SK-N-SH (cell line): ENCODE measurements at regions not wholly inside any gene's neighbourhood (a gene's known extent, or its start where the extent isn't known, plus 50 kb on each side); places are given as distances from the start of the nearest gene placed in this dataset.

Experiments used
- CTCF ChIA-PET: fragments of 300-600, 350-600 bp; formaldehyde crosslinking; extraction: SDS; loops from one replicate; lab custom pipeline; 2021; lab: Yijun Ruan, JAX
- POLR2A ChIA-PET: fragments of 350-600 bp; sonication (Branson Sonifier 250); formaldehyde crosslinking; extraction: SDS; loops from one replicate; lab custom pipeline; 2020; ENCODE audit warnings: antibody characterized with exemption, inconsistent platforms; lab: Yijun Ruan, JAX
- DNase-seq: peaks from one replicate; pipeline ENCODE4 v3.0.0; 2012
- H2AFZ ChIP-seq: fragments of 200-600 bp; sonication (generic); 2 replicates; pipeline ENCODE4 v1.8.1; 2016; ENCODE audit warnings: antibody characterized with exemption, mild to moderate bottlenecking, low read depth
- H3F3A ChIP-seq: fragments of 200-600 bp; sonication (generic); replicated peaks from 2 replicates; pipeline ENCODE3; 2016; ENCODE audit warnings: antibody characterized with exemption, mild to moderate bottlenecking; ENCODE audit not compliant: insufficient read depth
- H3K27ac ChIP-seq, 2 experiments: fragments of 200-500 bp in 1 of 2; fragments of 200-600 bp in 1 of 2; sonication (Bioruptor generic) in 1 of 2; sonication (generic), shearing (Covaris generic) in 1 of 2; 2 replicates each; pipeline versions ENCODE4 v1.5.1 to v1.6.1; 2014 to 2016; ENCODE audit warnings: low read depth in 2 of 2, inconsistent platforms in 1 of 2, low read length in 1 of 2, mild to moderate bottlenecking in 1 of 2, mixed read lengths in 1 of 2
- H3K27me3 ChIP-seq: fragments of 200-600 bp; sonication (generic), shearing (Covaris generic); 2 replicates; pipeline ENCODE4 v1.6.1; 2016; ENCODE audit warnings: mixed run types; ENCODE audit not compliant: insufficient read depth
- H3K36me3 ChIP-seq, 2 experiments: fragments of 200-500 bp in 1 of 2; fragments of 200-600 bp in 1 of 2; sonication (Bioruptor generic) in 1 of 2; sonication (generic) in 1 of 2; replicated peaks in 1 of 2; 2 replicates each; pipeline versions ENCODE3 to v1.5.1; 2014 to 2016; ENCODE audit warnings: low read length in 1 of 2, mild to moderate bottlenecking in 1 of 2; ENCODE audit not compliant: insufficient read depth in 2 of 2, control insufficient read depth in 1 of 2
- H3K4me1 ChIP-seq, 2 experiments: fragments of 200-500 bp in 1 of 2; fragments of 200-600 bp in 1 of 2; sonication (Bioruptor generic) in 1 of 2; sonication (generic), shearing (Covaris generic) in 1 of 2; 2 replicates each; pipeline versions ENCODE4 v1.5.1 to v1.6.1; 2014 to 2016; ENCODE audit warnings: low read depth in 1 of 2, low read length in 1 of 2, mixed run types in 1 of 2; ENCODE audit not compliant: insufficient read depth in 2 of 2, control insufficient read depth in 1 of 2
- H3K4me2 ChIP-seq: fragments of 200-600 bp; sonication (generic), shearing (Covaris generic); 2 replicates; pipeline ENCODE4 v1.6.1; 2017; ENCODE audit warnings: mixed run types
- H3K4me3 ChIP-seq, 2 experiments: fragments of 200-500 bp in 1 of 2; fragments of 200-600 bp in 1 of 2; sonication (Bioruptor generic) in 1 of 2; sonication (generic), shearing (Covaris generic) in 1 of 2; 2 replicates each; pipeline versions ENCODE4 v1.5.1 to v1.8.1; 2014 to 2016; ENCODE audit warnings: low read depth in 2 of 2, inconsistent platforms in 1 of 2, low read length in 1 of 2, mild to moderate bottlenecking in 1 of 2, mixed read lengths in 1 of 2, moderate library complexity in 1 of 2
- H3K79me2 ChIP-seq: fragments of 200-600 bp; sonication (generic); 2 replicates; pipeline ENCODE4 v1.8.1; 2017; ENCODE audit warnings: mild to moderate bottlenecking; ENCODE audit not compliant: insufficient read depth
- H3K9ac ChIP-seq: fragments of 200-600 bp; sonication (generic); 2 replicates; pipeline ENCODE4 v1.6.1; 2017; ENCODE audit warnings: mixed run types
- H3K9me2 ChIP-seq: fragments of 200-600 bp; sonication (generic); 2 replicates; pipeline ENCODE4 v1.6.1; 2017; ENCODE audit warnings: mixed run types
- H3K9me3 ChIP-seq: fragments of 200-600 bp; sonication (generic); 2 replicates; pipeline ENCODE4 v1.6.1; 2017; ENCODE audit warnings: mixed run types, mild to moderate bottlenecking, moderate library complexity
- H4K20me1 ChIP-seq: fragments of 200-600 bp; sonication (generic); 2 replicates; pipeline ENCODE4 v1.6.1; 2017; ENCODE audit warnings: mild to moderate bottlenecking, mixed run types; ENCODE audit not compliant: insufficient read depth
- CTCF ChIP-seq: fragments of 200-600 bp; sonication (generic); IDR thresholded peaks from 2 replicates; pipeline ENCODE4 v1.6.1; 2017; ENCODE audit warnings: antibody characterized with exemption, mild to moderate bottlenecking, moderate library complexity
- EP300 ChIP-seq, 2 experiments: IDR thresholded peaks; 2 replicates each; pipeline versions ENCODE4 v1.4.0 to v1.6.1; 2012; ENCODE audit warnings: borderline replicate concordance in 1 of 2, low read depth in 1 of 2, low read length in 1 of 2
- FOSL2 ChIP-seq: IDR thresholded peaks from 2 replicates; pipeline ENCODE4 v1.4.0; 2012; ENCODE audit warnings: low read depth, mild to moderate bottlenecking, moderate library complexity, borderline replicate concordance
- FOXJ3 ChIP-seq: sonication (generic); formaldehyde crosslinking; IDR thresholded peaks from 2 replicates; pipeline ENCODE4 v1.5.1; 2020; ENCODE audit warnings: mild to moderate bottlenecking, missing genetic modification reagents
- FOXM1 ChIP-seq: IDR thresholded peaks from 2 replicates; pipeline ENCODE4 v1.4.0; 2012; ENCODE audit warnings: low read depth, mild to moderate bottlenecking
- GABPA ChIP-seq: IDR thresholded peaks from 2 replicates; pipeline ENCODE4 v1.4.0; 2012; ENCODE audit warnings: low read depth, mild to moderate bottlenecking
- JUND ChIP-seq: IDR thresholded peaks from 2 replicates; pipeline ENCODE4 v1.4.0; 2012
- MEF2A ChIP-seq: IDR thresholded peaks from 2 replicates; pipeline ENCODE4 v1.4.0; 2012; ENCODE audit warnings: low read depth, borderline replicate concordance
- MXI1 ChIP-seq: IDR thresholded peaks from 2 replicates; pipeline ENCODE4 v1.6.1; 2012; ENCODE audit warnings: mild to moderate bottlenecking, low read depth, low read length, improper control_type of control experiment
- POLR2AphosphoS5 ChIP-seq: IDR thresholded peaks from 2 replicates; pipeline ENCODE4 v1.6.1; 2012; ENCODE audit warnings: low read depth, low read length
- RAD21 ChIP-seq: IDR thresholded peaks from 2 replicates; pipeline ENCODE4 v1.6.1; 2012; ENCODE audit warnings: mild to moderate bottlenecking, low read length
- RXRA ChIP-seq: IDR thresholded peaks from 2 replicates; pipeline ENCODE4 v1.4.0; 2012; ENCODE audit warnings: low read depth, mild to moderate bottlenecking, borderline replicate concordance
- SMC3 ChIP-seq: IDR thresholded peaks from 2 replicates; pipeline ENCODE4 v1.6.1; 2012; ENCODE audit warnings: low read depth, low read length, improper control_type of control experiment
- TAF1 ChIP-seq: IDR thresholded peaks from 2 replicates; pipeline ENCODE4 v1.6.1; 2012; ENCODE audit warnings: low read depth, mild to moderate bottlenecking, low read length, moderate library complexity, borderline replicate concordance
- YY1 ChIP-seq: IDR thresholded peaks from 2 replicates; pipeline ENCODE4 v1.4.0; 2012; ENCODE audit warnings: low read depth, mild to moderate bottlenecking
- WGBS: methylation state at CpG from one replicate; pipeline ENCODE4 v1.1.6; 2017; ENCODE audit warnings: low lambda C conversion rate; 5-methylcytosine and 5-hydroxymethylcytosine counted together
- TF ChIP-seq, protein P1 (sequence below): IDR thresholded peaks from 2 replicates; pipeline ENCODE4 v1.6.1; 2012; ENCODE audit warnings: mild to moderate bottlenecking, low read depth, low read length, moderate library complexity

GRCh38 chr16:9570521-9570920 lies 479.1 kb downstream of the HAPSTR1 start (continued):
- TF ChIP-seq RXRA (no peak), GABPA (no peak), POLR2AphosphoS5 (no peak), MEF2A (no peak), TAF1 (no peak)

GRCh38 chr16:9578459-9578858 lies 487.0 kb downstream of the HAPSTR1 start:
- H3K9ac ChIP-seq: no peak overlapping the region
- H3K27me3 ChIP-seq: no peaks in the 10 kb centered on the region
- no peak overlapping the region for H3K4me3 ChIP-seq
- no peaks in the 10 kb centered on the region for H3K4me1 ChIP-seq
- ChIA-PET POLR2A (no interaction called here), CTCF (no interaction called here)
- H3K9me2 ChIP-seq: no peaks in the 10 kb centered on the region
- H3K9me3 ChIP-seq: no peaks in the 10 kb centered on the region
- no peak overlapping the region for H2AFZ ChIP-seq
- H4K20me1 ChIP-seq: no peaks in the 10 kb centered on the region
- H3K27ac ChIP-seq: no peak overlapping the region
- WGBS: 18% methylated on average over 7 of the region's 7 CpGs
- no peaks in the 10 kb centered on the region for H3F3A ChIP-seq
- H3K4me2 ChIP-seq: no peak overlapping the region
- H3K36me3 ChIP-seq: no peaks in the 10 kb centered on the region
- TF ChIP-seq FOSL2: no peak
- no peak for TF ChIP-seq JUND
- no peaks in the 10 kb centered on the region for H3K79me2 ChIP-seq
- DNase-seq: no peak

DNA sequence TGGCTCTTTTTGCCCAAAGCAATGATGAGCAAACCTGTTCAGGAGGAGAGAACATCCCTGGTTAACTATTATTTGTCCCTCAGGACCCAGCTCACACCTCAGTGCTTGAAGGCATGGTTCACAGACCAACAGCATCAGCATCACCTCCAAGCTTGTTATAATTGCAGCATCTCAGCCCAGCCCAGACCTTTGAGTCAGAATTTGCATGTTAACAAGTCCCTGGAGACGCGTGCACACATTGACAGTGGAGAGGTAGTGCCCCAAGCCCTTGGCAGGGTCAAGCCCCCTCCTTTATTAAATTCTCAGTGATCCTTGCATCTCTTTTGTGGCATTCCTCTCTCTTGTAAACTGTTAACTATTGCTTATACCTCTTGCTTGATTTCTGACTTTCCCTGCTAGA lies 488.6 kb downstream of the HAPSTR1 start:
- Histone ChIP-seq H3K79me2 (no peaks in the 10 kb centered on the region), H2AFZ (no peak overlapping the region), H3K27ac (no peak overlapping the region), H3K9me2 (no peaks in the 10 kb centered on the region), H3K9me3 (no peaks in the 10 kb centered on the region), H3K4me3 (no peak overlapping the region), H3K4me1 (no peaks in the 10 kb centered on the region), H3F3A (no peaks in the 10 kb centered on the region), H4K20me1 (no peaks in the 10 kb centered on the region), H3K27me3 (no peaks in the 10 kb centered on the region), H3K4me2 (no peak overlapping the region), H3K36me3 (no peaks in the 10 kb centered on the region), H3K9ac (no peak overlapping the region)
- 65% methylated on average over 2 of the region's 2 CpGs for WGBS
- DNase-seq: no peak
- TF ChIP-seq CTCF (no peak), RAD21 (no peak), FOXM1 (no peak), FOSL2 (no peak), FOXJ3 (CRISPR knock-in tag) (no peak), YY1 (no peak), POLR2AphosphoS5 (no peak), EP300 (IDR thresholded peaks at IDR 0.05; ENCODE audit: borderline replicate concordance in 1 of 2, low read depth in 1 of 2, low read length in 1 of 2) (no peak), MXI1 (no peak), SMC3 (no peak)
- TF ChIP-seq, protein P1, sequence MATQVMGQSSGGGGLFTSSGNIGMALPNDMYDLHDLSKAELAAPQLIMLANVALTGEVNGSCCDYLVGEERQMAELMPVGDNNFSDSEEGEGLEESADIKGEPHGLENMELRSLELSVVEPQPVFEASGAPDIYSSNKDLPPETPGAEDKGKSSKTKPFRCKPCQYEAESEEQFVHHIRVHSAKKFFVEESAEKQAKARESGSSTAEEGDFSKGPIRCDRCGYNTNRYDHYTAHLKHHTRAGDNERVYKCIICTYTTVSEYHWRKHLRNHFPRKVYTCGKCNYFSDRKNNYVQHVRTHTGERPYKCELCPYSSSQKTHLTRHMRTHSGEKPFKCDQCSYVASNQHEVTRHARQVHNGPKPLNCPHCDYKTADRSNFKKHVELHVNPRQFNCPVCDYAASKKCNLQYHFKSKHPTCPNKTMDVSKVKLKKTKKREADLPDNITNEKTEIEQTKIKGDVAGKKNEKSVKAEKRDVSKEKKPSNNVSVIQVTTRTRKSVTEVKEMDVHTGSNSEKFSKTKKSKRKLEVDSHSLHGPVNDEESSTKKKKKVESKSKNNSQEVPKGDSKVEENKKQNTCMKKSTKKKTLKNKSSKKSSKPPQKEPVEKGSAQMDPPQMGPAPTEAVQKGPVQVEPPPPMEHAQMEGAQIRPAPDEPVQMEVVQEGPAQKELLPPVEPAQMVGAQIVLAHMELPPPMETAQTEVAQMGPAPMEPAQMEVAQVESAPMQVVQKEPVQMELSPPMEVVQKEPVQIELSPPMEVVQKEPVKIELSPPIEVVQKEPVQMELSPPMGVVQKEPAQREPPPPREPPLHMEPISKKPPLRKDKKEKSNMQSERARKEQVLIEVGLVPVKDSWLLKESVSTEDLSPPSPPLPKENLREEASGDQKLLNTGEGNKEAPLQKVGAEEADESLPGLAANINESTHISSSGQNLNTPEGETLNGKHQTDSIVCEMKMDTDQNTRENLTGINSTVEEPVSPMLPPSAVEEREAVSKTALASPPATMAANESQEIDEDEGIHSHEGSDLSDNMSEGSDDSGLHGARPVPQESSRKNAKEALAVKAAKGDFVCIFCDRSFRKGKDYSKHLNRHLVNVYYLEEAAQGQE: no peak
- POLR2A ChIA-PET: no interaction called here
- CTCF ChIA-PET: no interaction called here
